GM13976 (cell line): ENCODE measurements at regions not wholly inside any gene's neighbourhood (a gene's known extent, or its start where the extent isn't known, plus 50 kb on each side); places are given as distances from the start of the nearest gene placed in this dataset.

ENCODE experiments used
- DNase-seq: peaks from one replicate; pipeline ENCODE4 v3.0.0; 2012; ENCODE audit warnings: low spot score
- CTCF ChIP-seq: IDR thresholded peaks from 2 replicates; pipeline ENCODE4 v1.5.1; 2012; ENCODE audit warnings: borderline replicate concordance, mild to moderate bottlenecking; ENCODE audit not compliant: insufficient read depth; ENCODE audit errors: extremely low read depth, missing control alignments, control extremely low read depth
- in situ Hi-C: fragments of 300-500 bp; cut with MboI; formaldehyde crosslinking; loops from one replicate; pipeline ENCODE4 v1.12.0; 2022; ENCODE audit warnings: low sequenced_read_pairs, mixed read lengths, inconsistent platforms; ENCODE audit not compliant: unreplicated experiment

- no peak for DNase-seq
- in situ Hi-C loops = no loop called here
- no peak for TF ChIP-seq CTCF
Observed at GRCh38 chr17:79482727-79483521, 127.9 kb downstream of the RBFOX3 start.

GRCh38 chr17:79479876-79480275 is 131.0 kb downstream of the RBFOX3 start:
- in situ Hi-C loops = no loop called here
- no peak for TF ChIP-seq CTCF
- no peak for DNase-seq

- in situ Hi-C loops = no loop called here
- TF ChIP-seq CTCF = no peak
- no peak for DNase-seq
Observed at GRCh38 chr17:79478841-79479240, 132.0 kb downstream of the RBFOX3 start.

GRCh38 chr17:79478051-79478461 is 132.8 kb downstream of the RBFOX3 start:
- in situ Hi-C loops = no loop called here
- DNase-seq = no peak
- no peak for TF ChIP-seq CTCF

GRCh38 chr17:79476074-79476652 is 134.7 kb downstream of the RBFOX3 start:
- DNase-seq = no peak
- in situ Hi-C loops = no loop called here
- TF ChIP-seq CTCF = no peak

- in situ Hi-C loops = no loop called here
- DNase-seq = no peak
- no peak for TF ChIP-seq CTCF
Observed at GRCh38 chr17:79473876-79474440, 136.9 kb downstream of the RBFOX3 start.
